ENCODE measurements at regions not wholly inside any gene's neighbourhood (a gene's known extent, or its start where the extent isn't known, plus 50 kb on each side); places are given as distances from the start of the nearest gene placed in this dataset.

- Histone ChIP-seq H3K27ac (no peak overlapping the region), H3K9me3 (peaks cover 0 to 13% of the 10 kb centered on the region in 2 donors), H3K27me3 (no peaks in the 10 kb centered on the region), H3K4me3 (no peak overlapping the region), H3K4me1 (peaks cover 0 to 19% of the 10 kb centered on the region in 2 donors), H3K36me3 (no peaks in the 10 kb centered on the region)
- DNase-seq (ENCODE audit: low spot score): no peak
- TF ChIP-seq, protein P1, sequence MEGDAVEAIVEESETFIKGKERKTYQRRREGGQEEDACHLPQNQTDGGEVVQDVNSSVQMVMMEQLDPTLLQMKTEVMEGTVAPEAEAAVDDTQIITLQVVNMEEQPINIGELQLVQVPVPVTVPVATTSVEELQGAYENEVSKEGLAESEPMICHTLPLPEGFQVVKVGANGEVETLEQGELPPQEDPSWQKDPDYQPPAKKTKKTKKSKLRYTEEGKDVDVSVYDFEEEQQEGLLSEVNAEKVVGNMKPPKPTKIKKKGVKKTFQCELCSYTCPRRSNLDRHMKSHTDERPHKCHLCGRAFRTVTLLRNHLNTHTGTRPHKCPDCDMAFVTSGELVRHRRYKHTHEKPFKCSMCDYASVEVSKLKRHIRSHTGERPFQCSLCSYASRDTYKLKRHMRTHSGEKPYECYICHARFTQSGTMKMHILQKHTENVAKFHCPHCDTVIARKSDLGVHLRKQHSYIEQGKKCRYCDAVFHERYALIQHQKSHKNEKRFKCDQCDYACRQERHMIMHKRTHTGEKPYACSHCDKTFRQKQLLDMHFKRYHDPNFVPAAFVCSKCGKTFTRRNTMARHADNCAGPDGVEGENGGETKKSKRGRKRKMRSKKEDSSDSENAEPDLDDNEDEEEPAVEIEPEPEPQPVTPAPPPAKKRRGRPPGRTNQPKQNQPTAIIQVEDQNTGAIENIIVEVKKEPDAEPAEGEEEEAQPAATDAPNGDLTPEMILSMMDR (IDR thresholded peaks at IDR 0.05): no peak
Observed at GRCh38 chr6:141251286-141251685, 881.4 kb upstream of the GJE1 start.

GRCh38 chr6:141248021-141248799 lies 884.5 kb upstream of the GJE1 start:
- H3K27me3 ChIP-seq: no peaks in the 10 kb centered on the region
- DNase-seq (ENCODE audit: low spot score): no peak
- TF ChIP-seq, protein P1 (IDR thresholded peaks at IDR 0.05): no peak
- no peak overlapping the region for H3K27ac ChIP-seq
- H3K36me3 ChIP-seq: no peaks in the 10 kb centered on the region
- H3K4me1 ChIP-seq: peaks cover 0 to 8% of the 10 kb centered on the region in 2 donors
- H3K9me3 ChIP-seq: peaks cover 0 to 6% of the 10 kb centered on the region in 2 donors
- no peak overlapping the region for H3K4me3 ChIP-seq

- H3K9me3 ChIP-seq: peaks cover 0 to 6% of the 10 kb centered on the region in 2 donors
- no peaks in the 10 kb centered on the region for H3K27me3 ChIP-seq
- TF ChIP-seq, protein P1 (IDR thresholded peaks at IDR 0.05): no peak
- no peak for DNase-seq (ENCODE audit: low spot score)
- no peaks in the 10 kb centered on the region for H3K4me1 ChIP-seq
- H3K4me3 ChIP-seq: no peak overlapping the region
- H3K36me3 ChIP-seq: no peaks in the 10 kb centered on the region
- H3K27ac ChIP-seq: no peak overlapping the region
Observed at GRCh38 chr6:141244366-141244765, 888.4 kb upstream of the GJE1 start.

- Histone ChIP-seq H3K9me3 (no peaks in the 10 kb centered on the region), H3K4me3 (no peak overlapping the region), H3K27ac (no peak overlapping the region), H3K27me3 (no peaks in the 10 kb centered on the region), H3K4me1 (no peaks in the 10 kb centered on the region), H3K36me3 (no peaks in the 10 kb centered on the region)
- DNase-seq (ENCODE audit: low spot score): no peak
- TF ChIP-seq, protein P1 (IDR thresholded peaks at IDR 0.05): no peak
Observed at GRCh38 chr6:141242957-141243356, 889.8 kb upstream of the GJE1 start.

DNA sequence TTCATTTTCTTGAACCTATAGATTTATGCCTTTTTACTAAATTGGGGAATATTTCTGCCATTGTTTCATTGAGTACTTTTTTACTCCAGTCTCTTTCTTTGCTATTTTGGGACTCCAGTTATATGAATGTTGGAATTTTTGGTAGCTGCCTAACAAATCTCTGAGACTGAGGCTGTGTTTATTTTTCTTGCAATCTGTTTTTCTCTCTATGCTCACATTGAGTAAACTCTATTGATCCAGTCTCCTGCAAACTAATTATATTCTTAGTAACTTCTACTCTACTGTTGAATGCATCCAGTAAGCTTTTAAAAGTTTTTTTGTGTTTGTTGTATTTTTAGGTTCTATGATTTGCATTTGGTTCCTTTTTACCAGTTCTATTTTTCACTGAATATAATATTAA lies 903.4 kb upstream of the GJE1 start:
- Histone ChIP-seq H3K4me3 (no peak overlapping the region), H3K4me1 (no peaks in the 10 kb centered on the region), H3K27ac (no peak overlapping the region), H3K9me3 (no peaks in the 10 kb centered on the region), H3K27me3 (no peaks in the 10 kb centered on the region), H3K36me3 (no peaks in the 10 kb centered on the region)
- DNase-seq (ENCODE audit: low spot score): no peak
- TF ChIP-seq, protein P1 (IDR thresholded peaks at IDR 0.05): no peak

DNA sequence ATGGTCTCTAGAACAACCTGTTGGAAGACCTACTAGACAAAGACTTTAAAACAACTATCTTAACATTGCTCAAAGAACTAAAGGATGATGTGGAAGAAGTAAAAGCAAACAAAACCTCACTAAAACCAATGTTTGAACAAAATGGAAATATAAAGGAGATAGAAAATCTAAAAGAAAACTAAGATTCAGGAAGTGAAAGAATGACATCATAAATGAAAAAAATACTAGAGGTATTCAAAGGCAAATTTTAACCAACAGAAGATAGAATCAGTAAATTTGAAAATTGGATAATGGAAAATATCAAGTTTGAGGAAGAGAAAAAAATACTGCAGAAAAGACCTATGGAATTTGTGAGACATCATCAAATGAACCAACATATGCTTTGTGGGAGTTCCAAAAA lies 914.1 kb upstream of the GJE1 start:
- TF ChIP-seq, protein P1 (IDR thresholded peaks at IDR 0.05): no peak

More for the DNA sequence above, 914.1 kb upstream of the GJE1 start:
- peaks cover 0 to 23% of the 10 kb centered on the region in 2 donors for H3K9me3 ChIP-seq
- no peak overlapping the region for H3K27ac ChIP-seq
- no peaks in the 10 kb centered on the region for H3K4me1 ChIP-seq
- H3K4me3 ChIP-seq: no peak overlapping the region
- DNase-seq (ENCODE audit: low spot score): no peak
- no peaks in the 10 kb centered on the region for H3K36me3 ChIP-seq
- H3K27me3 ChIP-seq: no peaks in the 10 kb centered on the region

Data from right atrium auricular region (tissue), 2 donors.